GM21526 (cell line): ENCODE measurements at regions not wholly inside any gene's neighbourhood (a gene's known extent, or its start where the extent isn't known, plus 50 kb on each side); places are given as distances from the start of the nearest gene placed in this dataset.

Experiments
- ATAC-seq: cut with Tn5 transposase; IDR thresholded peaks from one replicate; pipeline ENCODE4 v1.9.1; 2021; ENCODE audit warnings: moderate library complexity; ENCODE audit not compliant: unreplicated experiment, low FRiP score

GRCh38 chr17:63240106-63240505 lies 206.0 kb downstream of the CYB561 start:
- no peak for ATAC-seq

GRCh38 chr17:63246344-63246743 lies 199.8 kb downstream of the CYB561 start:
- no peak for ATAC-seq

- ATAC-seq: no peak
These were observed 198.4 kb downstream of the CYB561 start for GRCh38 chr17:63247706-63248105.

- no peak for ATAC-seq
These were observed 196.7 kb downstream of the CYB561 start for GRCh38 chr17:63249256-63250004.

GRCh38 chr17:63250830-63251229 lies 195.3 kb downstream of the CYB561 start:
- no peak for ATAC-seq

GRCh38 chr17:63258785-63259184 lies 187.3 kb downstream of the CYB561 start:
- no peak for ATAC-seq

- ATAC-seq: no peak
These were observed 183.2 kb downstream of the CYB561 start for GRCh38 chr17:63262751-63263476.

GRCh38 chr17:63265526-63265925 lies 180.6 kb downstream of the CYB561 start:
- no peak for ATAC-seq

- no peak for ATAC-seq
These were observed 178.3 kb downstream of the CYB561 start for GRCh38 chr17:63267846-63268245.

- ATAC-seq: no peak
These were observed 177.3 kb downstream of the CYB561 start for GRCh38 chr17:63268827-63269226.

GRCh38 chr17:63270610-63271009 lies 175.5 kb downstream of the CYB561 start:
- no peak for ATAC-seq

- no peak for ATAC-seq
These were observed 172.0 kb downstream of the CYB561 start for GRCh38 chr17:63274146-63274545.

- no peak for ATAC-seq
These were observed 170.7 kb downstream of the CYB561 start for GRCh38 chr17:63275318-63275970.

- no peak for ATAC-seq
These were observed 169.9 kb downstream of the CYB561 start for GRCh38 chr17:63275971-63276745.

GRCh38 chr17:63276821-63277220 lies 169.3 kb downstream of the CYB561 start:
- ATAC-seq: no peak

GRCh38 chr17:63277629-63278028 lies 168.5 kb downstream of the CYB561 start:
- no peak for ATAC-seq

GRCh38 chr17:63278728-63279442 lies 167.2 kb downstream of the CYB561 start:
- ATAC-seq: no peak

- ATAC-seq: no peak
These were observed 166.4 kb downstream of the CYB561 start for GRCh38 chr17:63279498-63280230.

- peak; percentile 80 for ATAC-seq
These were observed 163.7 kb downstream of the CYB561 start for GRCh38 chr17:63282455-63282854.
